ENCODE measurements at regions not wholly inside any gene's neighbourhood (a gene's known extent, or its start where the extent isn't known, plus 50 kb on each side); places are given as distances from the start of the nearest gene placed in this dataset.

DNA sequence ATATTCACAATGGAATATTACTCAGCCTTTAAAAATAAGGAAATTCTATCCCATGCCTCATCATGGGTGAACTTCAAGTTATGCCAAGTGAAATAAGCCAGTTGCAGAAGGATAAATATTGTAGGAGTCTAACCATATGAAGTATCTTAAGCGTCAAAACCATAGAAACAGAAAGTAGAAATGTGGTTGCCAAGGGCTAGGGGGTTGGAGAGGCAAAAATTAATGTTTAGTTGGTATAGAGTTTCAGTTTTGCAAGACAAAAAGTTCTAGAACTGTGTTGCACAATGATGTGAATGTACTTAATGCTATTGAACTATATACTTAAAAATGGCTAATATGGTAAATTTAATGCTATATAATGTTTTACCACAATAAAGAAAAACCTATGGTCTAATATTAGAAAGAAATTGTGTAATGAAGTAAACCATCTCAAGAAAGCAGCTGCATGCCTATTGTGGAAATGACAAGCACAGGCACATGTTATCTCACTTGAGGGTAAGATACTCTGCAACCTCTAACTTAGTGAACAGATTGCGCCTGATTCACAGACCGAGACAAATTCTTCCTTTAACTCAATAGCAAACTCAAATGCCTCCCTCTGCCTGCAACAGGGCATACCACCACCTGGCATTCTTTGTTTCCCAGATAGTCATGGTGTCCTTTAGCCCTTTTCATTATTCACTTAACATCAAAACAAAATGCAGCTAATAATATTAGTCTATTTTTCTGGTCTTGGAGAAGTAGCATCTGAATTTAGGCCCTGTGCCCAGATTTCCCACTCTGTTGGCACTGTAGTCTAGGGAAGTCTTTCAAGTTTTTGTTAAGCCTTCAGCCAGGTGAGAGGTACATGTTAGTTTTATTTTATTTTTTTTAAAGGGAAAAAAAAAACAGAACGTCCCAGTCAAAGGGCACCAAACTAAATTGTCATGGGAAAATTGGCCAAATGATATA lies 80.2 kb upstream of the ACP3 start:
- Mint-ChIP-seq H3K9me3 (peaks cover 2% of the 10 kb centered on the region), H3K4me3 (no peak overlapping the region), H3K36me3 (ENCODE audit: low read depth) (no peaks in the 10 kb centered on the region), H3K4me1 (no peaks in the 10 kb centered on the region), H3K27ac (ENCODE audit: unreplicated experiment) (no peak overlapping the region), H3K27me3 (ENCODE audit: low read depth) (peaks cover 12% of the 10 kb centered on the region)
- TF ChIP-seq, protein P1, sequence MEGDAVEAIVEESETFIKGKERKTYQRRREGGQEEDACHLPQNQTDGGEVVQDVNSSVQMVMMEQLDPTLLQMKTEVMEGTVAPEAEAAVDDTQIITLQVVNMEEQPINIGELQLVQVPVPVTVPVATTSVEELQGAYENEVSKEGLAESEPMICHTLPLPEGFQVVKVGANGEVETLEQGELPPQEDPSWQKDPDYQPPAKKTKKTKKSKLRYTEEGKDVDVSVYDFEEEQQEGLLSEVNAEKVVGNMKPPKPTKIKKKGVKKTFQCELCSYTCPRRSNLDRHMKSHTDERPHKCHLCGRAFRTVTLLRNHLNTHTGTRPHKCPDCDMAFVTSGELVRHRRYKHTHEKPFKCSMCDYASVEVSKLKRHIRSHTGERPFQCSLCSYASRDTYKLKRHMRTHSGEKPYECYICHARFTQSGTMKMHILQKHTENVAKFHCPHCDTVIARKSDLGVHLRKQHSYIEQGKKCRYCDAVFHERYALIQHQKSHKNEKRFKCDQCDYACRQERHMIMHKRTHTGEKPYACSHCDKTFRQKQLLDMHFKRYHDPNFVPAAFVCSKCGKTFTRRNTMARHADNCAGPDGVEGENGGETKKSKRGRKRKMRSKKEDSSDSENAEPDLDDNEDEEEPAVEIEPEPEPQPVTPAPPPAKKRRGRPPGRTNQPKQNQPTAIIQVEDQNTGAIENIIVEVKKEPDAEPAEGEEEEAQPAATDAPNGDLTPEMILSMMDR (conservative IDR thresholded peaks at IDR 0.05) = no peak
- no peak for DNase-seq (ENCODE audit: low read depth, low spot score)

DNA sequence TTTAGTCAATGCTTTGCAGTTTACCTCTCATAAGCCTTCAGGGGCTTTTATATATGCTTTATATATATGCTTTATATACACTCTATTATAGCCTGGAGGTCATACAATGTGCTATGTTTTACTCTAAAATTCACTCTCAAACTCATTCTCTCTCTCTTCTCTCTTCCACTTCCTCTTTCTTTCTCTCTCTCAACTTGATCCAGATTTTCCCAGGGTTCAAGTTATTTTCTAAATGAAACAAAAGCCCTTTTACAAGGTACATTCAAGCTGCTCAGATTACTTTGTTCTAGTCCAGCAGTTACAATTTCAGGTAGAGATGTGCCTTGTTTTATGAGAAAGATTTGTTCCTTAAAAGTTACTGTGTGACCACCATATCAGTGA lies 79.6 kb upstream of the ACP3 start:
- H3K27me3 Mint-ChIP-seq (ENCODE audit: low read depth) = peaks cover 16% of the 10 kb centered on the region
- H3K36me3 Mint-ChIP-seq (ENCODE audit: low read depth) = no peaks in the 10 kb centered on the region
- peaks cover 2% of the 10 kb centered on the region for H3K9me3 Mint-ChIP-seq
- TF ChIP-seq, protein P1 (conservative IDR thresholded peaks at IDR 0.05) = no peak
- DNase-seq (ENCODE audit: low read depth, low spot score) = no peak
- no peak overlapping the region for H3K27ac Mint-ChIP-seq (ENCODE audit: unreplicated experiment)
- H3K4me3 Mint-ChIP-seq = no peak overlapping the region
- no peaks in the 10 kb centered on the region for H3K4me1 Mint-ChIP-seq

DNA sequence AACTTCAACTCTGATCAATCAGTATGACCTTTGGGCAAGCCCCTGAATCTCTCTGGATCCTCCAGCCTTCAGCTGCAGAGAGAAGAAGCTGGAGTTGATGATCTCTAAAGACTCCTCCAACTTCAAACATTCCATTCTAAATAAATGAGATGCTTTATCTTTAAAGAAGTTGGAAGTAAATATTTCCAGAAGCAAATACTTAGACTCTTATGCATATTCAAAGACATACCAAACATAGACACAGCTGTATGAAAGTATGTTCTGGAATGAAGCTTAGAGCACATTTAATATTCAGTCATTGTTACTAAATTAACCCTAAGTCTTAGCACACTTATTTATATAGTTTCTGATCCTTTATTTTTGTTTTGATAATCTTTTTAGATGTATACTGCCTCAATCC lies 77.6 kb upstream of the ACP3 start:
- Mint-ChIP-seq H3K4me3 (no peak overlapping the region), H3K36me3 (ENCODE audit: low read depth) (no peaks in the 10 kb centered on the region), H3K27me3 (ENCODE audit: low read depth) (peaks cover 22% of the 10 kb centered on the region), H3K4me1 (no peaks in the 10 kb centered on the region), H3K9me3 (peaks cover 2% of the 10 kb centered on the region), H3K27ac (ENCODE audit: unreplicated experiment) (no peak overlapping the region)
- TF ChIP-seq, protein P1 (conservative IDR thresholded peaks at IDR 0.05) = no peak
- DNase-seq (ENCODE audit: low read depth, low spot score) = no peak

DNA sequence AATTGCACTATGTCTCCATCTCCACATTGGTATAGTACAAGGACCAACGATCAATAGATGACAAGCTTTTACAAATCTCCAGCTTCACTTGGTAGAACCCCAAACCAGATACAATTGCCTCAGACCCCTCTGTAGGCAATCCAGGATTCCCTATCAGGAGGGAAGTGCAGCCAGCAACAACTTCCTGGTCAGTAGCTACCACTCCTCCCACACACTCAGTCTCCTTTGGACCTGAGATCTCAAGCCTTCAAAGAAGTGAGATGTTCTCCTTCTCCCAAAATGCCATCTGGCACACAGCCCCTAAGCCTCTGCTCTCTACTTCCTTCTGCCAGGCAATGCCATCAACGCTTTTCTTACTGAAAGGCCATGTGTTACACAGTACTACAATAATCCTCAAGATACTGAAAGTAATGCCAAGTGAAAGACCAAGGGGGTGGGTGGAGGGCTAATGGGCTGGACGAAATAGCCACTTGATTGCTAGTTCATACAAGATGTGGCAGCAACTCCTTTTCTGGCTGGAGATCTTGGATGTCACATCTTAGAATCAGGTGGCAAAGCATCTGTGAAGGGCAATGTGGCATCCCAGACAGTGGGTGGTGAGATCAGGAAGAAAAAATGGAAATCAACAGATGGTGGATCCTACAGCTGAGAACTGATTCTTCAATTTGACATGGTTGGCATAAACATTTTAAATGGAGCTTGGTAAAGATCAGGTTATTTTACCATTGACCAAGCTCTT lies 75.3 kb upstream of the ACP3 start:
- Mint-ChIP-seq H3K27ac (ENCODE audit: unreplicated experiment) (no peak overlapping the region), H3K4me1 (no peaks in the 10 kb centered on the region), H3K4me3 (no peak overlapping the region), H3K27me3 (ENCODE audit: low read depth) (peaks cover 18% of the 10 kb centered on the region), H3K36me3 (ENCODE audit: low read depth) (no peaks in the 10 kb centered on the region), H3K9me3 (peaks cover 2% of the 10 kb centered on the region)
- DNase-seq (ENCODE audit: low read depth, low spot score) = no peak
- TF ChIP-seq, protein P1 (conservative IDR thresholded peaks at IDR 0.05) = no peak

DNA sequence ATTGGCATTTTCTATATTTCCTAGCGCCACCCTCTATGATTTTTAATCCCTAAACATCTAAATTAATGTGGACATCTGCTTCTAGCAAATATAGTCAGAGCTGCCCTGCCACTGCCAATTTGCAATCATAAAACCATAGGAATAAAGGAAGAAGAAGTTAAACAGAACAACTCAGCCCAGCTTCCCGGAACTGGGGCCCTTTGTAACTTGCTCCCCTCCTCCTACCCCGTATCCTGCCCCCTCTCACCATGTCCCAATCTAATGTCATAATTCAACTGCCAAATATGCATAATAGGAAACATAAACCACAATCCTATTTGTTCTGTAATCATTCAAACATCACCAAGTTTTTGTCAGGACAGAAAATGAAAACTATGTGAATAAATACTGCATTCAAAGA lies 74.4 kb upstream of the ACP3 start:
- peaks cover 2% of the 10 kb centered on the region for H3K9me3 Mint-ChIP-seq
- TF ChIP-seq, protein P1 (conservative IDR thresholded peaks at IDR 0.05) = no peak
- H3K27ac Mint-ChIP-seq (ENCODE audit: unreplicated experiment) = no peak overlapping the region
- no peaks in the 10 kb centered on the region for H3K36me3 Mint-ChIP-seq (ENCODE audit: low read depth)
- H3K27me3 Mint-ChIP-seq (ENCODE audit: low read depth) = peaks cover 16% of the 10 kb centered on the region
- DNase-seq (ENCODE audit: low read depth, low spot score) = no peak
- H3K4me3 Mint-ChIP-seq = no peak overlapping the region
- H3K4me1 Mint-ChIP-seq = no peaks in the 10 kb centered on the region
